MCF 10A (cell line): ENCODE measurements at regions not wholly inside any gene's neighbourhood (a gene's known extent, or its start where the extent isn't known, plus 50 kb on each side); places are given as distances from the start of the nearest gene placed in this dataset.

Source experiments
- BruUV-seq: library from RNA; stranded (reverse); fragments of 400-500 nt; replicated peaks from 2 replicates; lab custom pipeline; 2021; lab: Mats Ljungman, UMichigan
- CTCF ChIA-PET: fragments of 300-600 bp; sonication (Branson Sonifier 250); formaldehyde crosslinking; extraction: SDS; loops from one replicate; lab custom pipeline; 2021; ENCODE audit warnings: antibody characterized with exemption, inconsistent platforms; lab: Yijun Ruan, JAX
- POLR2A ChIA-PET: fragments of 300-600, 350-650 bp; sonication (Branson Sonifier 250); formaldehyde crosslinking; extraction: SDS; loops from one replicate; lab custom pipeline; 2020; ENCODE audit warnings: antibody characterized with exemption, inconsistent platforms; lab: Yijun Ruan, JAX
- DNase-seq: peaks from one replicate; pipeline ENCODE4 v3.0.0-alpha.2; 2018; ENCODE audit not compliant: unreplicated experiment
- H3K27ac Mint-ChIP-seq: one replicate; pipeline ENCODE4 v1.8.0; 2022; ENCODE audit warnings: mild to moderate bottlenecking, low read depth, mixed read lengths; ENCODE audit not compliant: unreplicated experiment
- H3K27me3 Mint-ChIP-seq: one replicate; pipeline ENCODE4 v1.8.0; 2022; ENCODE audit warnings: mixed read lengths; ENCODE audit not compliant: insufficient read depth, unreplicated experiment
- H3K36me3 Mint-ChIP-seq: one replicate; pipeline ENCODE4 v1.8.0; 2022; ENCODE audit warnings: mild to moderate bottlenecking, moderate library complexity, mixed read lengths; ENCODE audit not compliant: insufficient read depth, unreplicated experiment
- H3K4me1 Mint-ChIP-seq: one replicate; pipeline ENCODE4 v1.8.0; 2022; ENCODE audit warnings: mixed read lengths; ENCODE audit not compliant: insufficient read depth, unreplicated experiment
- H3K4me3 Mint-ChIP-seq: one replicate; pipeline ENCODE4 v1.8.0; 2022; ENCODE audit warnings: mild to moderate bottlenecking, moderate library complexity, mixed read lengths; ENCODE audit not compliant: unreplicated experiment
- H3K9me3 Mint-ChIP-seq: one replicate; pipeline ENCODE4 v1.8.0; 2022; ENCODE audit warnings: mixed read lengths; ENCODE audit not compliant: unreplicated experiment
- intact Hi-C: fragments of 100-400 bp; cut with micrococcal nuclease; formaldehyde crosslinking; loops from 2 replicates; pipeline ENCODE4 v1.14.1; 2022
- TF ChIP-seq, protein P1 (sequence below): fragments of 200-600 bp; IDR thresholded peaks from one replicate; pipeline ENCODE4 v1.8.0; 2022; ENCODE audit warnings: antibody characterized with exemption, mild to moderate bottlenecking; ENCODE audit not compliant: unreplicated experiment

DNA sequence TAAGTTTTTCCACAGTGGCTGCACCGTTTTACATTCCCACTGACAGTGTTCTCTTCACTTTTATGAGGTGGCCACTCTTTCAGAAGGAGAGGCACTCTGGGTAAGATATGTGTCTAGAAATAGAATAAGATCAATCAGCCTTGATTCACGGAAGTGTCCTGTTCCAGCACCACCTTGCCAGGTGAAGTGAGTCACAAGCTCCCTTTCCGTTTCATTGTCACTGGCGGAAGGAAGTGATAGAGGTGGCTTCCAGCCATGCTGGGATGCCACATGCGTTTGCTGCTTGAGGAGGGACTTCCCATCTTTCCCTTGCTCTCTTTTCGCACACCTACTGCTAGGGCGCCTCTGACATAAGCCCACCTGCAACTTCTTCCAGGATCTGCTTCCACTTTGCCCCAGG is 217.1 kb downstream of the PIK3R1 start:
- intact Hi-C loops: loop anchor here (5.0 kb wide), 1 partner anchor 100 kb away; no protein-coding TSS in a partner anchor
- H3K36me3 Mint-ChIP-seq: no peaks in the 10 kb centered on the region
- BruUV-seq: no TSS peak
- DNase-seq: peak; percentile 38
- no peak overlapping the region for H3K4me3 Mint-ChIP-seq
- H3K27me3 Mint-ChIP-seq: no peaks in the 10 kb centered on the region
- H3K9me3 Mint-ChIP-seq: no peaks in the 10 kb centered on the region
- H3K27ac Mint-ChIP-seq: peak overlapping the region; percentile 93
- ChIA-PET CTCF (interaction anchor here (1.5 kb wide), 1 partner anchor 23 kb away, joined by 4 read pairs; no protein-coding TSS in a partner anchor), POLR2A (interaction anchor here (0.6 to 2.9 kb wide), 5 partner anchors 14 to 321 kb away, joined by 3 to 11 read pairs (median 7); no protein-coding TSS in a partner anchor)
- TF ChIP-seq, protein P1, sequence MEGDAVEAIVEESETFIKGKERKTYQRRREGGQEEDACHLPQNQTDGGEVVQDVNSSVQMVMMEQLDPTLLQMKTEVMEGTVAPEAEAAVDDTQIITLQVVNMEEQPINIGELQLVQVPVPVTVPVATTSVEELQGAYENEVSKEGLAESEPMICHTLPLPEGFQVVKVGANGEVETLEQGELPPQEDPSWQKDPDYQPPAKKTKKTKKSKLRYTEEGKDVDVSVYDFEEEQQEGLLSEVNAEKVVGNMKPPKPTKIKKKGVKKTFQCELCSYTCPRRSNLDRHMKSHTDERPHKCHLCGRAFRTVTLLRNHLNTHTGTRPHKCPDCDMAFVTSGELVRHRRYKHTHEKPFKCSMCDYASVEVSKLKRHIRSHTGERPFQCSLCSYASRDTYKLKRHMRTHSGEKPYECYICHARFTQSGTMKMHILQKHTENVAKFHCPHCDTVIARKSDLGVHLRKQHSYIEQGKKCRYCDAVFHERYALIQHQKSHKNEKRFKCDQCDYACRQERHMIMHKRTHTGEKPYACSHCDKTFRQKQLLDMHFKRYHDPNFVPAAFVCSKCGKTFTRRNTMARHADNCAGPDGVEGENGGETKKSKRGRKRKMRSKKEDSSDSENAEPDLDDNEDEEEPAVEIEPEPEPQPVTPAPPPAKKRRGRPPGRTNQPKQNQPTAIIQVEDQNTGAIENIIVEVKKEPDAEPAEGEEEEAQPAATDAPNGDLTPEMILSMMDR: no peak
- H3K4me1 Mint-ChIP-seq: peaks cover 30% of the 10 kb centered on the region

DNA sequence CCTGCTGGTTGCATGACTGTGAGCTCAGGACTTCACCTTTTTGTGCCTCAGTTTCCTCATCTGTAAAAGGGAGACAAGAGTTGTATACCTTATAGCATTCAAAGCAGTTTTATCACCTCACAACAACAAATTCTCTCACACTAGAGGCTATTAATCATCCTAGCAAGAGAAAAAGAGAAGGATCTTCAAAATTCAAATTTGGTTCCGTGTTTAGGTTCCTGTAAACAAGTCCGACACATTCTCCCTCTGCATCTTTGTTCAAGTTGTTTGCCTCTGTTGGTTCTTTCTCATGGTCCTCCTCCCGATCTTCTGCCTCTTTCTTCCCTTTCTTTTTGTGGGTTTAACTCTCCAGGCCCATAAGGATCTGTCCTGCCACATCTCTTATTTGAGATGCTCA is 218.0 kb downstream of the PIK3R1 start:
- Mint-ChIP-seq H3K4me1 (peaks cover 30% of the 10 kb centered on the region), H3K9me3 (no peaks in the 10 kb centered on the region), H3K36me3 (no peaks in the 10 kb centered on the region), H3K4me3 (no peak overlapping the region), H3K27ac (peak overlapping the region; percentile 93), H3K27me3 (no peaks in the 10 kb centered on the region)
- ChIA-PET POLR2A (interaction anchor here (0.6 to 2.9 kb wide), 11 partner anchors 8 to 147 kb away, joined by 3 to 11 read pairs (median 4); no protein-coding TSS in a partner anchor), CTCF (interaction anchor here (1.7 kb wide), 1 partner anchor 11 kb away, joined by 6 read pairs; no protein-coding TSS in a partner anchor)
- TF ChIP-seq, protein P1: no peak
- intact Hi-C loops: loop anchor here (5.0 kb wide), 1 partner anchor 101 kb away; no protein-coding TSS in a partner anchor
- TSS peak; percentile 60 for BruUV-seq
- no peak for DNase-seq

DNA sequence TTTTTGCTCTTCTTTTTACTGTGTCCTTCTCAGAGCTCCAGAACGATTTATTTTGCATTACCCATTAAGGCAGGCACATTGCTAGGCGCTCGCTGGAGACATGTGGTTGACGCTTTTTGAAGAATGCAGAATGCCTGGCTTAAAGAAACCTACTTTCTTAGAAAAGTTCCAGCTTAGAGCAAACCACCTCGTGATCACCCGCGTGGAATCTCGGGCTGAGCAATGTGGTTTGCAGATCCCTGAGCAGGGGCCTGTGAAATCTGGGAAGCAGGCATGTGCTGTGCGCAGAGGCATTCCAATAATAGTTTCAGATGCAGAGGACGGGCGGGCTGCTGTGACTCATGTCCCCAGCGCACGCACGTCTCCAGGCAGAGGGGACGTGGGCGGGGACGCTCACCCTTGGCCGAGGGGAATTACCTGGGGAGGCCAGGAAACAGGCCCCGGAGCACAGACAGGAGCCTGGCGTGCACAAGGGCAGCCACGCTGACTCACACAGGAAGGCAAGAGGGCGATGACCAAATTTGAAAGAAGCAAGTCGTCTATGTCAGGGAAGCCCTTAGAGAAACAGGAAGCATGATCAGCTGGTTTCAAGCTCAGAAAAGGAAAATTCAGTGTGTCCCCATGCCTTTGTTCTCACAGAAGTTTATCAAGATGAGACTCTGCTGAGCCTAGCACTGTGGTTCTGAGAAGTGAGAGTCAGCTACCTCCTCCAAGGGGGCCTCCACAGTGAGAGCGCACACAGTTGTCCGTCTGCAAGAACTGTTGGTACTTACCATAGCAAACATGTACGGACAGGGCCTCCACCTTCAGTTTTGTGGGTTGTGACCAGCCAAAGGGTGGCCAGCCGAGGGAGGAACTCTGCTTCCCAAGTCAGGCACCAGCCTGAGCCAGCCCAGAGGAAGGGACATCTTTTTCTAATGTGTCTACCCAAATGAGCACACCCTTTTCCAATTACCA is 218.6 kb downstream of the PIK3R1 start:
- peak overlapping the region; percentile 93 for H3K27ac Mint-ChIP-seq
- peak; percentile 99 for DNase-seq
- no peaks in the 10 kb centered on the region for H3K9me3 Mint-ChIP-seq
- BruUV-seq: TSS peak; percentile 80
- no peaks in the 10 kb centered on the region for H3K27me3 Mint-ChIP-seq
- peak overlapping the region; percentile 46 for H3K4me3 Mint-ChIP-seq
- peaks cover 30% of the 10 kb centered on the region for H3K4me1 Mint-ChIP-seq
- TF ChIP-seq, protein P1: no peak
- ChIA-PET POLR2A (interaction anchor here (0.6 to 2.9 kb wide), 19 partner anchors 8 to 1227 kb away, joined by 3 to 11 read pairs (median 4); no protein-coding TSS in a partner anchor), CTCF (interaction anchor here (0.5 to 1.7 kb wide), 6 partner anchors 8 to 226 kb away, joined by 3 to 6 read pairs (median 4); no protein-coding TSS in a partner anchor)
- no peaks in the 10 kb centered on the region for H3K36me3 Mint-ChIP-seq
- intact Hi-C loops: loop anchor here (5.0 kb wide), 1 partner anchor 102 kb away; no protein-coding TSS in a partner anchor

GRCh38 chr5:68435611-68436010 is 220.1 kb downstream of the PIK3R1 start:
- Mint-ChIP-seq H3K4me3 (no peak overlapping the region), H3K4me1 (peaks cover 30% of the 10 kb centered on the region), H3K27ac (peak overlapping the region; percentile 93), H3K36me3 (no peaks in the 10 kb centered on the region), H3K9me3 (no peaks in the 10 kb centered on the region), H3K27me3 (no peaks in the 10 kb centered on the region)
- no peak for DNase-seq
- TF ChIP-seq, protein P1: no peak
- intact Hi-C loops: no loop called here
- ChIA-PET CTCF (interaction anchor here (1.6 kb wide), 1 partner anchor 92 kb away, joined by 5 read pairs; no protein-coding TSS in a partner anchor), POLR2A (interaction anchor here (1.1 kb wide), 1 partner anchor 14 kb away, joined by 3 read pairs; no protein-coding TSS in a partner anchor)
- no TSS peak for BruUV-seq
